PC-3 (cell line): ENCODE measurements at regions not wholly inside any gene's neighbourhood (a gene's known extent, or its start where the extent isn't known, plus 50 kb on each side); places are given as distances from the start of the nearest gene placed in this dataset.

Experiments
- ATAC-seq: fragments of 200-7000 bp; cut with Tn5 transposase; 2 replicates; pipeline ENCODE4 v1.9.1; 2020; ENCODE audit warnings: mild to moderate bottlenecking, moderate library complexity
- BruUV-seq: library from RNA; stranded (reverse); fragments of 400-500 nt; replicated peaks from 2 replicates; lab custom pipeline; 2021; lab: Mats Ljungman, UMichigan
- CTCF ChIA-PET: fragments of 300-600 bp; sonication (Branson Sonifier 250); formaldehyde crosslinking; loops from one replicate; lab custom pipeline; 2022; ENCODE audit warnings: antibody characterized with exemption; lab: Charles Lee
- POLR2A ChIA-PET: fragments of 300-600 bp; sonication (Branson Sonifier 250); formaldehyde crosslinking; loops from one replicate; lab custom pipeline; 2022; ENCODE audit warnings: antibody characterized with exemption; ENCODE audit not compliant: unreplicated experiment; lab: Charles Lee
- DNase-seq: peaks from one replicate; pipeline ENCODE4 v3.0.0-alpha.2; 2015
- H2AFZ ChIP-seq: fragments of 300-600 bp; sonication (generic); 2 replicates; pipeline ENCODE4 v1.6.0; 2016; ENCODE audit warnings: antibody characterized with exemption, low read length
- H3F3A ChIP-seq: fragments of 300-600 bp; sonication (generic); one replicate; pipeline ENCODE4 v1.6.0; 2017; ENCODE audit warnings: antibody characterized with exemption, low read length, control low read depth, mild to moderate bottlenecking; ENCODE audit not compliant: unreplicated experiment
- H3K27ac ChIP-seq: fragments of 300-600 bp; sonication (generic); 2 replicates; pipeline ENCODE4 v1.5.1; 2016; ENCODE audit warnings: mild to moderate bottlenecking, low read length
- H3K27me3 ChIP-seq: fragments of 300-600 bp; sonication (generic); 2 replicates; pipeline ENCODE4 v1.6.1; 2016; ENCODE audit warnings: low read length, mixed read lengths
- H3K36me3 ChIP-seq: fragments of 300-600 bp; sonication (generic); 2 replicates; pipeline ENCODE4 v1.6.1; 2016; ENCODE audit warnings: low read depth, mixed run types, low read length, mixed read lengths
- H3K4me1 ChIP-seq: fragments of 300-600 bp; sonication (generic); 2 replicates; pipeline ENCODE4 v1.5.1; 2016; ENCODE audit warnings: low read length; ENCODE audit not compliant: insufficient read depth
- H3K4me2 ChIP-seq: fragments of 300-600 bp; sonication (generic); 2 replicates; pipeline ENCODE4 v1.6.0; 2016; ENCODE audit warnings: low read length
- H3K4me3 ChIP-seq: fragments of 300-600 bp; sonication (generic); 2 replicates; pipeline ENCODE4 v1.5.1; 2016; ENCODE audit warnings: mild to moderate bottlenecking, low read length, mixed read lengths
- H3K79me2 ChIP-seq: fragments of 300-600 bp; sonication (generic); 2 replicates; pipeline ENCODE4 v1.6.1; 2017; ENCODE audit warnings: low read length, mixed read lengths
- H3K9ac ChIP-seq: fragments of 300-600 bp; sonication (generic); 2 replicates; pipeline ENCODE4 v1.6.0; 2016; ENCODE audit warnings: mild to moderate bottlenecking, low read length
- H3K9me2 ChIP-seq: fragments of 300-600 bp; sonication (generic); replicated peaks from 2 replicates; pipeline ENCODE4 v1.6.1; 2016; ENCODE audit warnings: mixed run types, low read length, mixed read lengths
- H3K9me3 ChIP-seq: fragments of 300-600 bp; sonication (generic); 2 replicates; pipeline ENCODE4 v1.6.1; 2016; ENCODE audit warnings: low read length, mixed read lengths
- H4K20me1 ChIP-seq: fragments of 300-600 bp; sonication (generic); 2 replicates; pipeline ENCODE4 v1.6.1; 2016; ENCODE audit warnings: low read length, mixed read lengths
- EZH2 ChIP-seq: fragments of 300-600 bp; sonication (generic); IDR thresholded peaks from one replicate; pipeline ENCODE4 v1.6.1; 2017; ENCODE audit warnings: antibody characterized with exemption, mild to moderate bottlenecking, low read length; ENCODE audit not compliant: unreplicated experiment
- EZH2phosphoT487 ChIP-seq: fragments of 300-600 bp; sonication (generic); IDR thresholded peaks from 2 replicates; pipeline ENCODE4 v1.6.1; 2018; ENCODE audit warnings: mild to moderate bottlenecking, antibody characterized with exemption, low read length, borderline replicate concordance
- intact Hi-C: fragments of 100-400 bp; cut with micrococcal nuclease; formaldehyde crosslinking; loops from 2 replicates; pipeline ENCODE4 v1.9.0; 2023
- TF ChIP-seq, protein P1 (sequence below): fragments of 300-600 bp; sonication (generic); conservative IDR thresholded peaks from 2 replicates; pipeline ENCODE4 v1.5.1; 2017; ENCODE audit warnings: antibody characterized with exemption, low read depth, mild to moderate bottlenecking, low read length

DNA sequence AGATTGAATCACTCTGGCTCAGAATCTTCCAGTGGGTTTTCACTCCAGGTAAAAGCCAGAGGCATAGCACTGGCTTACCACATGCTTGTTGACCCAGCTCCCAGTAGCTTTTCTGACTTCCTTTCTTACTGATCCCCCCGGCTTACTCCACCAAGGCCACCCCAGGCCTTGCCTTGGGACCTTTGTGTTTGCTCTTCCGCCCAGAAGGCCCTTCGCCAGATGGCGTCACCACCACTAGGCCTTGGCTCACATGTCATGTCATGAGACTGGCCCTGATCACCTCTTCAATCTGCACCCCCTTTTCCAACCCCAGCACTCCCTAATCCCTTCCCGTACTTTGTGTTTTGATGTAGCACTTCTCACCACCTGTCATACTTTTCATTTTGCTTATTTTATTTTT lies 98.5 kb upstream of the UMPS start:
- Histone ChIP-seq H3K4me1 (no peaks in the 10 kb centered on the region), H3K36me3 (no peaks in the 10 kb centered on the region), H3K27ac (no peak overlapping the region), H4K20me1 (no peaks in the 10 kb centered on the region), H3K4me3 (no peak overlapping the region), H3K27me3 (no peaks in the 10 kb centered on the region), H2AFZ (no peak overlapping the region), H3K9ac (no peak overlapping the region), H3K9me3 (no peaks in the 10 kb centered on the region), H3F3A (no peaks in the 10 kb centered on the region), H3K4me2 (no peak overlapping the region), H3K79me2 (no peaks in the 10 kb centered on the region), H3K9me2 (no peaks in the 10 kb centered on the region)
- intact Hi-C loops: no loop called here
- TF ChIP-seq, protein P1, sequence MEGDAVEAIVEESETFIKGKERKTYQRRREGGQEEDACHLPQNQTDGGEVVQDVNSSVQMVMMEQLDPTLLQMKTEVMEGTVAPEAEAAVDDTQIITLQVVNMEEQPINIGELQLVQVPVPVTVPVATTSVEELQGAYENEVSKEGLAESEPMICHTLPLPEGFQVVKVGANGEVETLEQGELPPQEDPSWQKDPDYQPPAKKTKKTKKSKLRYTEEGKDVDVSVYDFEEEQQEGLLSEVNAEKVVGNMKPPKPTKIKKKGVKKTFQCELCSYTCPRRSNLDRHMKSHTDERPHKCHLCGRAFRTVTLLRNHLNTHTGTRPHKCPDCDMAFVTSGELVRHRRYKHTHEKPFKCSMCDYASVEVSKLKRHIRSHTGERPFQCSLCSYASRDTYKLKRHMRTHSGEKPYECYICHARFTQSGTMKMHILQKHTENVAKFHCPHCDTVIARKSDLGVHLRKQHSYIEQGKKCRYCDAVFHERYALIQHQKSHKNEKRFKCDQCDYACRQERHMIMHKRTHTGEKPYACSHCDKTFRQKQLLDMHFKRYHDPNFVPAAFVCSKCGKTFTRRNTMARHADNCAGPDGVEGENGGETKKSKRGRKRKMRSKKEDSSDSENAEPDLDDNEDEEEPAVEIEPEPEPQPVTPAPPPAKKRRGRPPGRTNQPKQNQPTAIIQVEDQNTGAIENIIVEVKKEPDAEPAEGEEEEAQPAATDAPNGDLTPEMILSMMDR: no peak
- TF ChIP-seq EZH2phosphoT487 (no peak), EZH2 (no peak)
- CTCF ChIA-PET: no interaction called here
- ATAC-seq (no peak), DNase-seq (no peak)
- POLR2A ChIA-PET: no interaction called here
- BruUV-seq: no TSS peak

- Histone ChIP-seq H3K36me3 (no peaks in the 10 kb centered on the region), H3K9me3 (no peaks in the 10 kb centered on the region), H3K27ac (no peak overlapping the region), H3K27me3 (no peaks in the 10 kb centered on the region), H3K9me2 (no peaks in the 10 kb centered on the region), H2AFZ (no peak overlapping the region), H4K20me1 (no peaks in the 10 kb centered on the region), H3F3A (no peaks in the 10 kb centered on the region), H3K79me2 (no peaks in the 10 kb centered on the region), H3K4me1 (no peaks in the 10 kb centered on the region), H3K4me2 (no peak overlapping the region), H3K4me3 (no peak overlapping the region), H3K9ac (no peak overlapping the region)
- DNase-seq (peak; percentile 19), ATAC-seq (no peak)
- ChIA-PET CTCF (no interaction called here), POLR2A (no interaction called here)
- TF ChIP-seq EZH2phosphoT487 (no peak), EZH2 (no peak)
- TF ChIP-seq, protein P1: no peak
- BruUV-seq: no TSS peak
- intact Hi-C loops: no loop called here
These were observed 97.6 kb upstream of the UMPS start for GRCh38 chr3:124632566-124633140.

DNA sequence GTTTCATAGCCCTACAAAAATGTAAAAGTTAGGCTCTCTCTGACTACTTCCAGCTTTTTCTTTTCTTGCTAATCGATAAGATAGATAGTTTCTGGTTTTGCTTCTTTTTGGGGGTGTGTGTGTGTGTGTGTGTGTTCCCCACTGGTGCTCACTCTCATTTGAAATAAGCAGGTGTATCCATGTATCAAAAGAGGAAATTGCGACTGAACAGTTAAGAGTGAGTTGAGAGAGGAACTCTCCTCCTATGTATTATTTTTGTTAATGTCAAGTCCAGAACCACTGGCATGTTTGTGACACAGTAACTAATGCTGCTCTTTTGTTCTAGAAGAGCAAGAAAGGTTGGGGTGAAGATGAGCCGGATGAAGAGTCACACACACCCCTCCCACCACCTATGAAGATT lies 96.7 kb upstream of the UMPS start:
- CTCF ChIA-PET: no interaction called here
- ATAC-seq (no peak), DNase-seq (no peak)
- Histone ChIP-seq H3K9me2 (no peaks in the 10 kb centered on the region), H3K27me3 (no peaks in the 10 kb centered on the region), H2AFZ (no peak overlapping the region), H3K79me2 (no peaks in the 10 kb centered on the region), H3K4me1 (no peaks in the 10 kb centered on the region), H3K4me3 (no peak overlapping the region), H3F3A (no peaks in the 10 kb centered on the region), H4K20me1 (no peaks in the 10 kb centered on the region), H3K9ac (no peak overlapping the region), H3K36me3 (no peaks in the 10 kb centered on the region), H3K4me2 (no peak overlapping the region), H3K27ac (no peak overlapping the region), H3K9me3 (no peaks in the 10 kb centered on the region)
- TF ChIP-seq EZH2phosphoT487: no peak
- no peak for TF ChIP-seq EZH2
- TF ChIP-seq, protein P1: no peak
- no TSS peak for BruUV-seq
- intact Hi-C loops: no loop called here
- POLR2A ChIA-PET: no interaction called here
